Stimulated activated CD4-positive, alpha-beta T cell treated with anti-CD3 and anti-CD28 coated beads, Interleukin-4, amount 100 ng/mL, for 4 hours (primary cell): ENCODE measurements at regions not wholly inside any gene's neighbourhood (a gene's known extent, or its start where the extent isn't known, plus 50 kb on each side); places are given as distances from the start of the nearest gene placed in this dataset.
"Not testable (repeated sequence)": the region's sequence is repeated elsewhere in the genome, so short reads cannot be mapped to it uniquely, and the experiment has no call there.

Source experiments
- DNase-seq, 2 experiments: peaks; one replicate each; pipeline ENCODE4 v3.0.0-alpha.2; 2020

- DNase-seq, result no peak
Measured at GRCh38 chr20:47866480-47866879, 81.2 kb upstream of the SULF2 start.

GRCh38 chr20:47865912-47866311 lies 80.6 kb upstream of the SULF2 start:
- DNase-seq, result no peak

- no peak for DNase-seq
Measured at GRCh38 chr20:47865451-47865850, 80.2 kb upstream of the SULF2 start.

- DNase-seq, result no peak
Measured at GRCh38 chr20:47863981-47864380, 78.7 kb upstream of the SULF2 start.

GRCh38 chr20:47863315-47863965 lies 78.2 kb upstream of the SULF2 start:
- no peak for DNase-seq

- no peak for DNase-seq
Measured at GRCh38 chr20:47862574-47863240, 77.4 kb upstream of the SULF2 start.

- DNase-seq, result no peak
Measured at GRCh38 chr20:47861116-47861515, 75.8 kb upstream of the SULF2 start.

- DNase-seq, result no peak
Measured at GRCh38 chr20:47860049-47860830, 75.0 kb upstream of the SULF2 start.

GRCh38 chr20:47859278-47859677 lies 74.0 kb upstream of the SULF2 start:
- DNase-seq, result no peak

GRCh38 chr20:47857569-47858464 lies 72.5 kb upstream of the SULF2 start:
- DNase-seq, result no peak

- no peak for DNase-seq
Measured at GRCh38 chr20:47857187-47857568, 71.9 kb upstream of the SULF2 start.

- DNase-seq, result no peak
Measured at GRCh38 chr20:47855799-47856198, 70.5 kb upstream of the SULF2 start.

GRCh38 chr20:47854687-47855212 lies 69.5 kb upstream of the SULF2 start:
- no peak for DNase-seq

GRCh38 chr20:47851774-47852173 lies 66.5 kb upstream of the SULF2 start:
- no peak for DNase-seq

GRCh38 chr20:47850146-47850545 lies 64.9 kb upstream of the SULF2 start:
- no peak for DNase-seq

GRCh38 chr20:47849596-47849995 lies 64.3 kb upstream of the SULF2 start:
- DNase-seq, result no peak

GRCh38 chr20:47849006-47849405 lies 63.7 kb upstream of the SULF2 start:
- DNase-seq, result no peak

- DNase-seq, result not testable (repeated sequence)
Measured at GRCh38 chr20:47848534-47848933, 63.3 kb upstream of the SULF2 start.

- DNase-seq, result peak in 1 of 2 experiments; percentile 23
Measured at GRCh38 chr20:47847884-47848485, 62.7 kb upstream of the SULF2 start.

GRCh38 chr20:47847220-47847619 lies 61.9 kb upstream of the SULF2 start:
- not testable (repeated sequence) for DNase-seq

- not testable (repeated sequence) for DNase-seq
Measured at GRCh38 chr20:47846651-47847050, 61.4 kb upstream of the SULF2 start.

- not testable (repeated sequence) for DNase-seq
Measured at GRCh38 chr20:47845382-47845977, 60.2 kb upstream of the SULF2 start.
